COR-L47 (cell line): ENCODE measurements at regions not wholly inside any gene's neighbourhood (a gene's known extent, or its start where the extent isn't known, plus 50 kb on each side); places are given as distances from the start of the nearest gene placed in this dataset.

ENCODE experiments used
- DNase-seq: peaks from one replicate; lab custom pipeline; 2025; lab: John Stamatoyannopoulos, UW

GRCh38 chr17:77266891-77267341, 126.1 kb downstream of the SEC14L1 start:
- no peak for DNase-seq

GRCh38 chr17:77269696-77270681, 129.2 kb downstream of the SEC14L1 start:
- peak; percentile 24 for DNase-seq

GRCh38 chr17:77271411-77271810, 130.6 kb downstream of the SEC14L1 start:
- no peak for DNase-seq

GRCh38 chr17:77273397-77274085, 132.8 kb downstream of the SEC14L1 start:
- no peak for DNase-seq

GRCh38 chr17:77274096-77274845, 133.5 kb downstream of the SEC14L1 start:
- no peak for DNase-seq

GRCh38 chr17:77279448-77280303, 138.9 kb downstream of the SEC14L1 start:
- no peak for DNase-seq

GRCh38 chr17:77280304-77281121, 139.7 kb downstream of the SEC14L1 start:
- peak; percentile 57 for DNase-seq

- DNase-seq, result peak; percentile 68
Observed at GRCh38 chr17:77281122-77281903, 140.5 kb downstream of the SEC14L1 start.

GRCh38 chr17:77281904-77282367, 141.2 kb downstream of the SEC14L1 start:
- no peak for DNase-seq

- DNase-seq, result peak; percentile 26
Observed at GRCh38 chr17:77282524-77283515, 142.1 kb downstream of the SEC14L1 start.

- DNase-seq, result no peak
Observed at GRCh38 chr17:77284023-77284617, 143.4 kb downstream of the SEC14L1 start.

GRCh38 chr17:77285594-77286390, 145.0 kb downstream of the SEC14L1 start:
- DNase-seq, result no peak

- no peak for DNase-seq
Observed at GRCh38 chr17:77286391-77286640, 145.5 kb downstream of the SEC14L1 start.

- DNase-seq, result peak; percentile 81
Observed at GRCh38 chr17:77286641-77287431, 146.1 kb downstream of the SEC14L1 start.

GRCh38 chr17:77287432-77288068, 146.8 kb downstream of the SEC14L1 start:
- peak; percentile 26 for DNase-seq

GRCh38 chr17:77288115-77288619, 147.4 kb downstream of the SEC14L1 start:
- no peak for DNase-seq
